HUES48 (cell line): ENCODE measurements at regions not wholly inside any gene's neighbourhood (a gene's known extent, or its start where the extent isn't known, plus 50 kb on each side); places are given as distances from the start of the nearest gene placed in this dataset.
"Not testable (repeated sequence)": the region's sequence is repeated elsewhere in the genome, so short reads cannot be mapped to it uniquely, and the experiment has no call there.

ENCODE experiments used
- H3K27ac ChIP-seq: one replicate; pipeline ENCODE4 v1.7.0; 2013; ENCODE audit warnings: low read depth, low read length, inconsistent platforms
- H3K27me3 ChIP-seq: 2 replicates; pipeline ENCODE4 v1.6.1; 2013; ENCODE audit warnings: mild to moderate bottlenecking, low read length; ENCODE audit not compliant: control insufficient read depth, insufficient read depth
- H3K36me3 ChIP-seq: 2 replicates; pipeline ENCODE4 v1.6.1; 2013; ENCODE audit warnings: low read length; ENCODE audit not compliant: control insufficient read depth, insufficient read depth
- H3K4me1 ChIP-seq: 2 replicates; pipeline ENCODE4 v1.6.1; 2013; ENCODE audit warnings: mild to moderate bottlenecking, low read length; ENCODE audit not compliant: control insufficient read depth, insufficient read depth
- H3K4me3 ChIP-seq: 2 replicates; pipeline ENCODE4 v1.5.1; 2013; ENCODE audit warnings: mild to moderate bottlenecking, low read depth, low read length
- H3K9ac ChIP-seq: 2 replicates; pipeline ENCODE4 v1.6.1; 2013; ENCODE audit warnings: mild to moderate bottlenecking, low read depth, low read length, moderate library complexity
- H3K9me3 ChIP-seq: 2 replicates; pipeline ENCODE4 v1.6.1; 2013; ENCODE audit warnings: low read length; ENCODE audit not compliant: control insufficient read depth, insufficient read depth

DNA sequence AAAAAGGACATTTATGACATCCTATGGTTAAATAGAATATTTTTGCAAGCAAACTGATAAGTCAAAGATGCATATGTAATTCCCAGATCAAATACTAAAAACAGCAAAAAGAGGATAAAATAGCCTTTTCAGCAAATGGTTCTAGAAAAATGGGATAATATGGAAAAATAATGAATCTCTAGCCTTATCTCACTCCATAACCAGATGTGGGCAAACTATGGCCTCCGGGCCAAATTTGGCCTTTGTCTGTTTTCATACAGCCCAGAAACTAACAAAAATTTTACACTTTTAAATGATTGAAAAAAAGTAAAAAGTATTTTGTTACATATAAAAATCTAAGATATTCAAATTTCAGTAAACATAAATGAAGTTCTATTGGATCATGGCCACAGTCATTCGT, 215.4 kb upstream of the PRSS1 start:
- Histone ChIP-seq H3K4me1 (no peaks in the 10 kb centered on the region), H3K4me3 (no peak overlapping the region), H3K9me3 (no peaks in the 10 kb centered on the region), H3K27me3 (no peaks in the 10 kb centered on the region), H3K27ac (no peak overlapping the region), H3K9ac (no peak overlapping the region), H3K36me3 (no peaks in the 10 kb centered on the region)

DNA sequence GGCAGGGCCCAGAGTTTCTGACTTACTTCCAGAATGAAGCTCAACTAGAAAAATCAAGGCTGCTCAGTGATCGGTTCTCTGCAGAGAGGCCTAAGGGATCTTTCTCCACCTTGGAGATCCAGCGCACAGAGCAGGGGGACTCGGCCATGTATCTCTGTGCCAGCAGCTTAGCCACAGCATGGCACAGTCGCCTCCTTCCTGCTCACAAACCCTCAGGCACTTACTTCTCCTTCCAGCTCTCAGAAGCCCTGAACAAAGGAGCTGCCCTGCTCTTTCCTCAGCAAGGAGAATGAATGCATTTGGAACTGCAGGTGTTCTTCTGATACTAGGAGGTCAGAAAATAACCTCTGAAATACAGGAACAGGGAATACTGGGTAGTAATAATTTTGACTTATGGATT, 219.7 kb upstream of the PRSS1 start:
- Histone ChIP-seq H3K27me3 (no peaks in the 10 kb centered on the region), H3K36me3 (no peaks in the 10 kb centered on the region)

DNA sequence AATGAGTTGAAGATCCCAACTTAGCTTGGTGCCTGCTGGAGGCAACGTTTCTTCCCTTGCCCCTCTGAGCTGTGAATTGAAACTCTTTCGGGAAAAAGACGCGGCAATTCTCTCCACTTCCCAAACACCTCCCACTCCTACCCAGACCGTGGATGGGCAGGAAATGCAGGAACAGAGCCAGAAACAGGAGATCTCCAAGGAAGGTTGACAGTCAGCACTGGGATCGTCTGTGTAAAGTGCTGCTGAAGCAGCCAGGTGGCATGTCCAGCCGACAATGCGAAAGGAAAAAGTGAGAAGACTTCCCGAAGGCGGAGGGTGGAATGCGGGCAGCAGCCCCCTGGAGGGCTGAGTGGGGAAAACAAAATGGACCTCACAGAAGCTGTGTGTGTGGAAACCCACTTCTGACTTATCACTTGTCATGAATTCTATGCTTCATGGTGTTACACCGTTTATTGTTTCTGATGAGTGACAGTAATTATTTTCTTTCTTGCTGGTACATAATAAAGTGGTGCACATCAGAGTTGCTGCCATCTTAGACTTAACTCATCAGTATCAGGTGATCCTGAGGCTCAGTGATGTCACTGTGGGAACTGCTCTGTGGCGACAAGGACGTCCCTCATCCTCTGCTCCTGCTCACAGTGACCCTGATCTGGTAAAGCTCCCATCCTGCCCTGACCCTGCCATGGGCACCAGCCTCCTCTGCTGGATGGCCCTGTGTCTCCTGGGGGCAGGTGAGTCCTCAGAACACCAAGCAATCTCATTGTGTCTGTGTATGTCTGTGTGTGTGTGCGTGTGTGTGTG, 220.5 kb upstream of the PRSS1 start:
- Histone ChIP-seq H3K4me1 (no peaks in the 10 kb centered on the region), H3K27ac (no peak overlapping the region), H3K4me3 (no peak overlapping the region)

More for the DNA sequence above, 219.7 kb upstream of the PRSS1 start:
- no peak overlapping the region for H3K4me3 ChIP-seq
- H3K9me3 ChIP-seq, result no peaks in the 10 kb centered on the region
- H3K4me1 ChIP-seq, result no peaks in the 10 kb centered on the region
- H3K27ac ChIP-seq, result no peak overlapping the region
- no peak overlapping the region for H3K9ac ChIP-seq

DNA sequence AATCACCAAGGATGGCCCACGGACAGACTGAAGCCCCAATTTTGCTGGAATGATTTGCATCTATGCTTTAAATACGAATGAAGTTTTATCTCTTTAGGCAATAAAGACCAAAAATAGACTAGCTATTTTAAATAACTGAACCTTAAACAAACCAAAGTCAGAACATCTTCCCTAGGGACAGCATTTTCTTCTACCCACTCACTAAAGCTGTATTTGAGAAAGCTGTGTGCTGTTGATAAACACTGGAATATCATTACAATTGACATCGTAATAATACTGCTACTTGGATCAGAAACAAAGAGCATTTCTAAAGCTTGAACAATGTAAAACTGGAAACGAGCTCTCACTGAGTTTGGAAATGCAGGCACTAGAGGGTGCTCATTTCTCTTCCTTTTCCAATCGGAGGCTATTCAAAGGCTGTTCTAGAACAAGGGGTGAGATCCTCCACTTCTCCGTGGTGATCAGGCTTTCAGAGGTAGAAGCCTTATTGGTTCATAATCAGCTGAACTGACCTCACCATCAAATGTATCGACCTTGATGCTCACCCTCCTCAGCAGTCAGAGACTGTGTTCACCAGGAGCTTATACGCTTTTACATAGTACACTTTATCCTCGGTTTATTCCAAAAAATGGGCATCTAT, 225.3 kb upstream of the PRSS1 start:
- no peak overlapping the region for H3K27ac ChIP-seq
- H3K4me3 ChIP-seq, result no peak overlapping the region
- no peaks in the 10 kb centered on the region for H3K9me3 ChIP-seq

More for the DNA sequence above, 220.5 kb upstream of the PRSS1 start:
- no peaks in the 10 kb centered on the region for H3K9me3 ChIP-seq
- no peak overlapping the region for H3K9ac ChIP-seq
- H3K27me3 ChIP-seq, result no peaks in the 10 kb centered on the region
- no peaks in the 10 kb centered on the region for H3K36me3 ChIP-seq

DNA sequence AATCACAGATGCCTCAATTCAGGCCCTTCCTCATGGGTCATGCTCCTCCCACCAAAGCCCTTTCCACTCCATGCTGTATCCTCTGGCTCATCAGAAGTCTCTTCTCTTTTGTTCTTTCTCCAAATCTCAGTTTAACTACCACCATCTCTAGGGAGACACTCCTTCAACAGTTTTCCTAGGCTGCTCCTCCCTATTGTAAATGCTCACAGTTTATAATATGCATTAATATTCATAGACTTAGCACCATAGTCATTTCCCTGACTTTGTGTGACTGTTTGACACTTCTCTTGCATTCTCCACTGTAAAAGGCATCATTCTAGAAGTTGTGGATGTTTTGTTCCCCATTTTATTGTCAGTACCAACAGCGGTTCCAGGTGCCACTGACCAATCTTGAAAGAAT, 226.5 kb upstream of the PRSS1 start:
- H3K27ac ChIP-seq, result no peak overlapping the region
- no peaks in the 10 kb centered on the region for H3K9me3 ChIP-seq
- no peak overlapping the region for H3K4me3 ChIP-seq
- H3K4me1 ChIP-seq, result no peaks in the 10 kb centered on the region
- no peaks in the 10 kb centered on the region for H3K27me3 ChIP-seq
- H3K36me3 ChIP-seq, result no peaks in the 10 kb centered on the region
- H3K9ac ChIP-seq, result no peak overlapping the region

More for the DNA sequence above, 225.3 kb upstream of the PRSS1 start:
- Histone ChIP-seq H3K4me1 (no peaks in the 10 kb centered on the region), H3K9ac (no peak overlapping the region), H3K27me3 (no peaks in the 10 kb centered on the region), H3K36me3 (no peaks in the 10 kb centered on the region)

DNA sequence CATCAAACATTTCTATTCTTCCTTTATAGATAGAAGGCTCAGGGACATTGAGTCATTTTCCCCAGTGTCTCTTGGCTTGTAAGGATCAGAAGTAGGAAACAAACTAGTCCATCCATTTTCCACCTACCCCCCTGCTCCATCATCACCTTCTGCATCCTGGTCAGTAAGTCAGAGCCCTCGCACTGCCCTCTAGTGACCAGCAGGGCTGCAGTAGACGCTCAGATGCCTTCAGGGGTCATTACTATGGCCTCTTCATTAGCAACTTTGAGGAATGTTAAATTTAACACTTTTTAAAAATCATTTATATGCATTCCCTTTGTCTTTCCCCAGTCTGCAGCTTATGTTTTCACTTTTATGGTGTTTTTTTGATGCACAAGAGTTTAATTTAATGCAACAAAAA, 228.4 kb upstream of the PRSS1 start:
- H3K9ac ChIP-seq, H3K27ac ChIP-seq, H3K4me3 ChIP-seq, H3K36me3 ChIP-seq, H3K9me3 ChIP-seq, H3K4me1 ChIP-seq, H3K27me3 ChIP-seq: not testable (repeated sequence)

DNA sequence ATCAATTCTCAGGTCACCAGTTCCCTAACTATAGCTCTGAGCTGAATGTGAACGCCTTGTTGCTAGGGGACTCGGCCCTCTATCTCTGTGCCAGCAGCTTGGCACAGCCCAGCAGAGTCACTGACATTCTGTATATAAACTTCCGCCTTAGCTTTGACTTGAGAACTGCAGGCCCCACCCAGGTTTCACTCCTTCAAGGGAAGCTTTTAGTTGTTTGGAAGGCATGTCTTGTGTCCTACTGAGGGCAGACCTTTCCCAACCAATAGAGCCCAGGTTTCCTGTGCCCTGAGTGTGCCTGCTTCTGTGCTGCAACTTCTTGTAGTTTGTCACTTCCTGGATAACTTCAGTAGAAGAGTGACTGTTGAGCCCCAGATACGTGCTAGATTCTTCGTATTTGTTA, 228.8 kb upstream of the PRSS1 start:
- not testable (repeated sequence) for H3K4me3 ChIP-seq, H3K27ac ChIP-seq, H3K9ac ChIP-seq, H3K36me3 ChIP-seq, H3K27me3 ChIP-seq, H3K9me3 ChIP-seq, H3K4me1 ChIP-seq

DNA sequence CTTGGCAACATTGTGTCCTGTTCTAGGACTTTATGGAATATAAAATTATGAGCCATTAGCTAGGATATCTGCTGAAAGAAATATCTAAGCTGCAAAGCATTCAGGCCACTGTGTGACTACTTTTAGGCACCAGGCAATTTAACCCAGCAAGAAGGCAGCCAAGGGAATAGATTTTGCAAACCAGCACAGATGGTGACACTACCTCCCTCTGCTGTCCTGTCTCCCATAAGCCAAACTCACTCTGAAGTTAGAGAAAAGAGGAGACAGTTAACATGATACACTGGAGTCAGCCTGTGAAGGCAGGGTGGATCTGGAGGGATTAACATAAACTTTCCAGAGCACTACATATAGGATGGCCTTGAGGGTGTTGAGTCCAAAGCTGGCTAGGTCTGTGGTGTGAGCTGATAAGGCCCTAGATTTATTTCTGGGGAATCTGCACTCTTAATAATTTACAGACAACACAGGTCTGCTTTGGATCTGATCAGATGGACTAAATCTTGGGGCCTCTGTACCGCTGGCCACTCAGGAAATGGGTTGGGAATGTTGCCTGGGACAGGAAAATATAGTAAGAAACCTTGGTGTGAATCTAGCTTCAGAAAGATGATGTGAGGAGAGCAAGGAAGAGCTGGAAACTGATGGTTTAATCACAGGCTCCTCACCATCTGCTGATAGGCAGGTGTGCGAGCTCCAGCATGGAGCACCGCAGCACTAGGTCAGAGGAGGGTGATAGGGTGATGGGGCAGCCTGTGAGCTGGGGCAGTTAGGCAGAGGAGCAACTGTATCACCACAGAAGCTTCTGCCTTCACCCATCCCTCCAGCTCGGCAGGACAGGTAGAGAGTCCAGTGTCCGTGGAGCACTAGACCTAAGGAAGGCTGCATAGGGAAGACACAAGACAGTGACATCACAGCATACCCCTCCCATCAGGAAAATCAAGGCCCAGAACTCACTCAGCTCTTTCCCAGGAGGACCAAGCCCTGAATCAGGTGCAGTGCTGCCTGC, 229.9 kb upstream of the PRSS1 start:
- Histone ChIP-seq H3K27ac (no peak overlapping the region), H3K27me3 (no peaks in the 10 kb centered on the region), H3K9me3 (no peaks in the 10 kb centered on the region), H3K9ac (no peak overlapping the region), H3K4me3 (no peak overlapping the region), H3K4me1 (no peaks in the 10 kb centered on the region), H3K36me3 (no peaks in the 10 kb centered on the region)

DNA sequence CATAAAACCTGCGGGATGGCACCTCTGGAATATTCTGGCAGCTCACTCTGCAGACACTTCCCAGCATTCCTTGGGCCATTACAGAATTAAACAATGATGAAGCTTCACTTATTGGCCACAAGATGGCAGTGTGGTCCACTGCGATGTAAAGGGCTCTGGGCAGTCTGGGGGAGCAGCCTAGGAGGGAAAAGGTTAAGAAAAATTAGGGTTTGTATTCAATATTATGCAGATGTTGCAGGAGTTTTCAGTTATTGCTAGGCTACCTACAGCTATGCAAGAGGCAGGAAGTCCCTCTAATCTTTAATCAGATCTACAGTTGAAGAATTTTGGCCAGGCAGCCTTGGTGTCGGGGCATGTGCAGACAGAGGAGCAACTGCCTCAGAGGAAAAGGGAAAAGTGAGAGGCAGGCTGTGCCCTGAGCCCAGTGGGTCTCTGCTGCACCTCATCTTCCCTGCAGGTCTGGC, 233.2 kb upstream of the PRSS1 start:
- H3K4me1 ChIP-seq, result no peaks in the 10 kb centered on the region
- H3K27ac ChIP-seq, result no peak overlapping the region

DNA sequence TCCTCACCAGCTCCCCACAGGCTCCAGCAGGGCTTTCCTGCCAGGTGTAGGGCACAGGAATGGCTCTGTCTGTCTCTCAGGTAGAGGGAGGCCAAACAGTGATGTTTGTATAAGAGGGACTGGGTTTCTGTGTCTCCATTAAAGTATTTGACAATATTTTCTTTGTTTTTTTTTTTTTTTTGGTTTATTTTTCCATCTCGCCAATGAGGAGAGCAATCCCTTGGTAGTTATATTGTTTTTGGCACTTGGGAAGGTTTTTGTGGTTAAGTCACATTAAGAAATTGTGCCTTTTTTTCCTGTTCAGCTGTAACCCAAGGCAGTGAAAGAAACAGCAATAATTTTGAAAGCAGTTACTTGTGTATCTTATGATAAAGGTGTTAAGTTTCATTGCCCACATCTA, 234.6 kb upstream of the PRSS1 start:
- H3K9ac ChIP-seq, H3K4me1 ChIP-seq, H3K27me3 ChIP-seq, H3K27ac ChIP-seq, H3K4me3 ChIP-seq, H3K36me3 ChIP-seq, H3K9me3 ChIP-seq: not testable (repeated sequence)

More for the DNA sequence above, 233.2 kb upstream of the PRSS1 start:
- Histone ChIP-seq H3K36me3 (no peaks in the 10 kb centered on the region), H3K27me3 (no peaks in the 10 kb centered on the region), H3K4me3 (no peak overlapping the region), H3K9ac (no peak overlapping the region), H3K9me3 (no peaks in the 10 kb centered on the region)
